ENCODE measurements at regions not wholly inside any gene's neighbourhood (a gene's known extent, or its start where the extent isn't known, plus 50 kb on each side); places are given as distances from the start of the nearest gene placed in this dataset.
"Not testable (repeated sequence)": the region's sequence is repeated elsewhere in the genome, so short reads cannot be mapped to it uniquely, and the experiment has no call there.

GRCh38 chr15:62681939-62682896 is 360.3 kb upstream of the TPM1 start:
- peaks cover 9% of the 10 kb centered on the region for H3K27me3 Mint-ChIP-seq
- WGBS (ENCODE audit: insufficient coverage) = 75% methylated on average over 1 of the region's 6 CpGs
- intact Hi-C loops (cut with micrococcal nuclease) = no loop called here
- no peak overlapping the region for H2AFZ ChIP-seq (ENCODE audit: insufficient read depth, low read depth, low read length, poor library complexity, severe bottlenecking)
- no peak overlapping the region for H3K27ac Mint-ChIP-seq
- no peak overlapping the region for H3K4me3 Mint-ChIP-seq
- H3K79me2 ChIP-seq (ENCODE audit: control insufficient read depth, insufficient read depth, low read length) = no peaks in the 10 kb centered on the region
- peaks cover 3% of the 10 kb centered on the region for H3K9me3 Mint-ChIP-seq (ENCODE audit: insufficient read depth)
- no peak overlapping the region for H3K27ac ChIP-seq (ENCODE audit: low read length in 2 of 2)
- no peak overlapping the region for H3K9ac ChIP-seq (ENCODE audit: low read length)
- no peaks in the 10 kb centered on the region for H3K27me3 ChIP-seq (replicated peaks in 1 of 4; ENCODE audit: control extremely low read depth in 1 of 4, control insufficient read depth in 3 of 4, insufficient read depth in 4 of 4, low read length in 3 of 4)
- H3K4me1 ChIP-seq (ENCODE audit: control insufficient read depth in 2 of 2, insufficient read depth in 2 of 2, low read length in 2 of 2) = no peaks in the 10 kb centered on the region
- H4K20me1 ChIP-seq (ENCODE audit: control insufficient read depth, insufficient read depth, low read length, poor library complexity, severe bottlenecking) = no peaks in the 10 kb centered on the region
- no peak for ATAC-seq (ENCODE audit: low read depth)
- ChIA-PET CTCF (no interaction called here), POLR2A (no interaction called here)
- TF ChIP-seq CTCF (IDR thresholded peaks at IDR 0.05) (no peak), EZH2 (IDR thresholded peaks at IDR 0.05; ENCODE audit: borderline replicate concordance, insufficient read depth, low read depth, low read length, poor library complexity, severe bottlenecking) (no peak)
- peaks cover 0 to 3% (median 0%) of the 10 kb centered on the region in 3 donors for H3K9me3 ChIP-seq (ENCODE audit: control extremely low read depth in 1 of 3, control insufficient read depth in 2 of 3, insufficient read depth in 1 of 3, low read length in 2 of 3)
- no peak overlapping the region for H3K4me2 ChIP-seq (replicated peaks; ENCODE audit: low read depth, low read length, poor library complexity, severe bottlenecking)
- H3K4me1 Mint-ChIP-seq = no peaks in the 10 kb centered on the region
- H3K36me3 ChIP-seq (replicated peaks in 1 of 2; ENCODE audit: control extremely low read depth in 1 of 2, control insufficient read depth in 1 of 2, extremely low read depth in 1 of 2, insufficient read depth in 2 of 2, low read length in 1 of 2) = no peaks in the 10 kb centered on the region
- DNase-seq = no peak
- no peak overlapping the region for H3K4me3 ChIP-seq (ENCODE audit: control extremely low read depth in 1 of 5, extremely low read depth in 1 of 5, insufficient read depth in 1 of 5, low read depth in 2 of 5, low read length in 4 of 5)

- H3K27me3 ChIP-seq (replicated peaks in 1 of 4; ENCODE audit: control extremely low read depth in 1 of 4, control insufficient read depth in 3 of 4, insufficient read depth in 4 of 4, low read length in 3 of 4); POLR2A ChIA-PET; H3K27ac Mint-ChIP-seq; H3K36me3 ChIP-seq (replicated peaks in 1 of 2; ENCODE audit: control extremely low read depth in 1 of 2, control insufficient read depth in 1 of 2, extremely low read depth in 1 of 2, insufficient read depth in 2 of 2, low read length in 1 of 2); H3K4me3 ChIP-seq (ENCODE audit: control extremely low read depth in 1 of 5, extremely low read depth in 1 of 5, insufficient read depth in 1 of 5, low read depth in 2 of 5, low read length in 4 of 5); H3K27ac ChIP-seq (ENCODE audit: low read length in 2 of 2); H3K4me1 ChIP-seq (ENCODE audit: control insufficient read depth in 2 of 2, insufficient read depth in 2 of 2, low read length in 2 of 2); H3K4me1 Mint-ChIP-seq; H3K9ac ChIP-seq (ENCODE audit: low read length); intact Hi-C loops (cut with micrococcal nuclease); DNase-seq; H3K4me2 ChIP-seq (replicated peaks; ENCODE audit: low read depth, low read length, poor library complexity, severe bottlenecking); H3K79me2 ChIP-seq (ENCODE audit: control insufficient read depth, insufficient read depth, low read length); H4K20me1 ChIP-seq (ENCODE audit: control insufficient read depth, insufficient read depth, low read length, poor library complexity, severe bottlenecking); H3K9me3 ChIP-seq (ENCODE audit: control extremely low read depth in 1 of 3, control insufficient read depth in 2 of 3, insufficient read depth in 1 of 3, low read length in 2 of 3); H3K4me3 Mint-ChIP-seq; H2AFZ ChIP-seq (ENCODE audit: insufficient read depth, low read depth, low read length, poor library complexity, severe bottlenecking); H3K9me3 Mint-ChIP-seq (ENCODE audit: insufficient read depth); ATAC-seq (ENCODE audit: low read depth); H3K27me3 Mint-ChIP-seq; CTCF ChIA-PET: not testable (repeated sequence)
- 95% methylated on average over 5 of the region's 8 CpGs for WGBS (ENCODE audit: insufficient coverage)
Observed at GRCh38 chr15:62683192-62683591, 359.4 kb upstream of the TPM1 start.

All from B cell (primary cell).